CD14-positive monocyte (primary cell): ENCODE measurements at regions not wholly inside any gene's neighbourhood (a gene's known extent, or its start where the extent isn't known, plus 50 kb on each side); places are given as distances from the start of the nearest gene placed in this dataset.

ENCODE experiments used
- DNase-seq, 3 donors: peaks; one replicate each; pipeline ENCODE4 v3.0.0-alpha.2; 2011 to 2022
- H2AFZ ChIP-seq: 2 replicates; pipeline ENCODE4 v1.6.0; 2012; ENCODE audit warnings: mild to moderate bottlenecking, low read depth, low read length, inconsistent platforms; ENCODE audit not compliant: insufficient read depth, poor library complexity, severe bottlenecking
- H3K27ac ChIP-seq, 2 donors: 1 replicate in 1 of 2; 2 replicates in 1 of 2; pipeline ENCODE4 v1.5.1; 2012 to 2013; ENCODE audit warnings: low read length in 2 of 2, control low read depth in 1 of 2, inconsistent platforms in 1 of 2, low read depth in 1 of 2, mild to moderate bottlenecking in 1 of 2
- H3K27me3 ChIP-seq, 2 donors: one replicate each; pipeline versions ENCODE4 v1.6.0 to v1.6.1; 2011 to 2013; ENCODE audit warnings: low read length in 2 of 2; ENCODE audit not compliant: control insufficient read depth in 2 of 2, insufficient read depth in 2 of 2
- H3K36me3 ChIP-seq, 2 donors: replicated peaks in 1 of 2; 1 replicate in 1 of 2; 2 replicates in 1 of 2; pipeline versions ENCODE4 v1.5.1 to v1.6.1; 2012 to 2013; ENCODE audit warnings: low read length in 2 of 2, control low read depth in 1 of 2, inconsistent platforms in 1 of 2, mild to moderate bottlenecking in 1 of 2; ENCODE audit not compliant: insufficient read depth in 2 of 2, control insufficient read depth in 1 of 2
- H3K4me1 ChIP-seq, 2 donors: 1 replicate in 1 of 2; 2 replicates in 1 of 2; pipeline versions ENCODE4 v1.5.1 to v1.6.1; 2012 to 2013; ENCODE audit warnings: low read length in 2 of 2, control low read depth in 1 of 2, inconsistent platforms in 1 of 2, mild to moderate bottlenecking in 1 of 2, moderate library complexity in 1 of 2; ENCODE audit not compliant: insufficient read depth in 2 of 2, control insufficient read depth in 1 of 2
- H3K4me2 ChIP-seq: replicated peaks from 2 replicates; pipeline ENCODE3; 2012; ENCODE audit warnings: low read length, moderate library complexity, mild to moderate bottlenecking; ENCODE audit not compliant: poor library complexity, severe bottlenecking; ENCODE audit errors: extremely low read depth
- H3K4me3 ChIP-seq, 3 experiments: fragments of 200-600 bp in 1 of 3; sonication (generic) in 1 of 3; replicated peaks in 1 of 3; 1 replicate in 2 of 3; 2 replicates in 1 of 3; pipeline ENCODE4 v1.5.1; 2011 to 2013; ENCODE audit warnings: low read length in 3 of 3, mild to moderate bottlenecking in 3 of 3, control low read depth in 2 of 3, low read depth in 2 of 3, inconsistent platforms in 1 of 3, moderate library complexity in 1 of 3
- H3K79me2 ChIP-seq: 2 replicates; pipeline ENCODE4 v1.6.0; 2012; ENCODE audit warnings: mild to moderate bottlenecking, control low read depth, inconsistent platforms, low read length, moderate library complexity; ENCODE audit not compliant: insufficient read depth
- H3K9ac ChIP-seq: 2 replicates; pipeline ENCODE4 v1.6.0; 2017; ENCODE audit warnings: low read length, mild to moderate bottlenecking; ENCODE audit not compliant: insufficient read depth, poor library complexity, severe bottlenecking
- H3K9me3 ChIP-seq, 2 donors: replicated peaks in 1 of 2; 1 replicate in 1 of 2; 2 replicates in 1 of 2; pipeline versions ENCODE4 v1.5.1 to v1.6.1; 2012 to 2013; ENCODE audit warnings: low read length in 2 of 2, control low read depth in 1 of 2; ENCODE audit not compliant: control insufficient read depth in 1 of 2, insufficient read depth in 1 of 2
- H4K20me1 ChIP-seq: 2 replicates; pipeline ENCODE4 v1.6.0; 2012; ENCODE audit warnings: mild to moderate bottlenecking, low read length, control low read depth, moderate library complexity; ENCODE audit not compliant: insufficient read depth
- H3K27ac Mint-ChIP-seq, 7 donors: one replicate each; pipeline ENCODE4 v1.8.0; 2020; ENCODE audit warnings: mild to moderate bottlenecking in 7 of 7, mixed read lengths in 7 of 7, moderate library complexity in 6 of 7, inconsistent platforms in 2 of 7
- H3K27me3 Mint-ChIP-seq, 3 donors: one replicate each; pipeline ENCODE4 v1.8.0; 2021 to 2022; ENCODE audit warnings: low read depth in 3 of 3, mild to moderate bottlenecking in 3 of 3, mixed read lengths in 3 of 3, moderate library complexity in 3 of 3, inconsistent platforms in 1 of 3
- H3K36me3 Mint-ChIP-seq, 2 donors: one replicate each; pipeline ENCODE4 v1.8.0; 2020; ENCODE audit warnings: mixed read lengths in 2 of 2, inconsistent platforms in 1 of 2, mild to moderate bottlenecking in 1 of 2
- H3K4me1 Mint-ChIP-seq: one replicate; pipeline ENCODE4 v1.8.0; 2020; ENCODE audit warnings: mild to moderate bottlenecking, mixed read lengths
- H3K4me3 Mint-ChIP-seq, 2 donors: one replicate each; pipeline ENCODE4 v1.8.0; 2020; ENCODE audit warnings: mild to moderate bottlenecking in 2 of 2, mixed read lengths in 2 of 2, moderate library complexity in 1 of 2
- H3K9me3 Mint-ChIP-seq, 7 donors: one replicate each; pipeline ENCODE4 v1.8.0; 2020 to 2022; ENCODE audit warnings: mixed read lengths in 7 of 7, mild to moderate bottlenecking in 6 of 7, moderate library complexity in 6 of 7, inconsistent platforms in 2 of 7
- CTCF ChIP-seq: fragments of 200-600 bp; IDR thresholded peaks from one replicate; pipeline ENCODE4 v1.8.0; 2022; ENCODE audit warnings: antibody characterized with exemption, mild to moderate bottlenecking
- WGBS: methylation state at CpG from one replicate; pipeline ENCODE4 v1.1.5; 2013; ENCODE audit warnings: missing lambda C conversion rate; ENCODE audit not compliant: insufficient coverage; 5-methylcytosine and 5-hydroxymethylcytosine counted together
- intact Hi-C, 2 donors: fragments of 100-400 bp; cut with micrococcal nuclease; formaldehyde crosslinking; loops; one replicate each; pipeline versions ENCODE4 v1.15.0 to v1.15.1; 2023

GRCh38 chr6:21740376-21741124 is 147.0 kb downstream of the SOX4 start:
- Mint-ChIP-seq H3K9me3 (peaks cover 0 to 3% (median 0%) of the 10 kb centered on the region in 7 donors), H3K4me1 (peaks cover 15% of the 10 kb centered on the region), H3K36me3 (no peaks in the 10 kb centered on the region), H3K27ac (no peak overlapping the region), H3K27me3 (no peaks in the 10 kb centered on the region), H3K4me3 (no peak overlapping the region)
- intact Hi-C loops: no loop called here
- H3K79me2 ChIP-seq: no peaks in the 10 kb centered on the region
- H3K4me2 ChIP-seq: no peak overlapping the region
- no peak for TF ChIP-seq CTCF
- H3K27me3 ChIP-seq: no peaks in the 10 kb centered on the region
- H4K20me1 ChIP-seq: no peaks in the 10 kb centered on the region
- no peaks in the 10 kb centered on the region for H3K9me3 ChIP-seq
- no peak overlapping the region for H2AFZ ChIP-seq
- H3K36me3 ChIP-seq: no peaks in the 10 kb centered on the region
- DNase-seq: no peak
- H3K4me3 ChIP-seq: no peak overlapping the region
- no CpG with 5 or more reads among the region's 4 CpGs for WGBS
- H3K27ac ChIP-seq: no peak overlapping the region
- H3K4me1 ChIP-seq: no peaks in the 10 kb centered on the region
- H3K9ac ChIP-seq: no peak overlapping the region

- Mint-ChIP-seq H3K4me1 (peaks cover 15% of the 10 kb centered on the region), H3K9me3 (peaks cover 0 to 3% (median 0%) of the 10 kb centered on the region in 7 donors), H3K27me3 (no peaks in the 10 kb centered on the region), H3K36me3 (no peaks in the 10 kb centered on the region), H3K4me3 (no peak overlapping the region), H3K27ac (no peak overlapping the region)
- 60% methylated on average over 1 of the region's 6 CpGs for WGBS
- H3K4me3 ChIP-seq: no peak overlapping the region
- no peaks in the 10 kb centered on the region for H3K79me2 ChIP-seq
- peak overlapping the region; percentile 46 for H2AFZ ChIP-seq
- H3K36me3 ChIP-seq: no peaks in the 10 kb centered on the region
- no peak for DNase-seq
- no peak overlapping the region for H3K4me2 ChIP-seq
- no peaks in the 10 kb centered on the region for H4K20me1 ChIP-seq
- H3K27ac ChIP-seq: no peak overlapping the region
- H3K9me3 ChIP-seq: no peaks in the 10 kb centered on the region
- TF ChIP-seq CTCF: no peak
- intact Hi-C loops: no loop called here
- H3K9ac ChIP-seq: no peak overlapping the region
- H3K27me3 ChIP-seq: no peaks in the 10 kb centered on the region
- no peaks in the 10 kb centered on the region for H3K4me1 ChIP-seq
Observed at GRCh38 chr6:21741221-21742109, 147.9 kb downstream of the SOX4 start.
